ENCODE measurements at regions not wholly inside any gene's neighbourhood (a gene's known extent, or its start where the extent isn't known, plus 50 kb on each side); places are given as distances from the start of the nearest gene placed in this dataset.

DNA sequence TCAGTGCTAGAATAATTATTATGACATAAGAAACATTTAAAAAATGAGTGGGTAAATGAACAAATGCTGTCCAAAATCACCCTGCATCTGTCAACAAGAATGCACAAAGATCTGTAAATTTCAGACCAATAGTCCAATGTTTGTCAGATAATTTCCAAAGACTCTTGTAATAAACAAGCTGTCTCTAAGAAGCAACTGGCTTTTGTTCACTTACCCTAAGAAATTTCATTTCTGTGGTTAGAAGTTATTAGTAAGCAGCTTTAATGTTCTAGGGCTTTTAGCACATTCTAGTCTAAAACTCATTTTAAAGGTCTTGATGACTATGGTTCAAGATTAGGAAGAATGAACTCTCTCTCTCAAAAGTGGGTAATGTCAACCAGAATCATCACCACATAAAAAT is 560.3 kb upstream of the SMIM31 start:
- no peak overlapping the region for H3K4me3 ChIP-seq (replicated peaks in 1 of 3; ENCODE audit: low read depth in 2 of 3, low read length in 3 of 3)
- intact Hi-C loops (cut with micrococcal nuclease) = no loop called here
- Mint-ChIP-seq H3K4me1 (no peaks in the 10 kb centered on the region), H3K4me3 (no peak overlapping the region), H3K27me3 (ENCODE audit: low read depth in 3 of 3) (no peaks in the 10 kb centered on the region), H3K9me3 (peaks cover 0 to 4% (median 0%) of the 10 kb centered on the region in 7 donors), H3K27ac (no peak overlapping the region), H3K36me3 (no peaks in the 10 kb centered on the region)
- H3K4me1 ChIP-seq (ENCODE audit: control insufficient read depth in 1 of 2, insufficient read depth in 2 of 2, low read length in 2 of 2) = no peaks in the 10 kb centered on the region
- H4K20me1 ChIP-seq (ENCODE audit: insufficient read depth, low read length) = no peaks in the 10 kb centered on the region
- H3K27ac ChIP-seq (ENCODE audit: low read depth in 1 of 2, low read length in 2 of 2) = no peak overlapping the region
- H3K9ac ChIP-seq (ENCODE audit: insufficient read depth, low read length, poor library complexity, severe bottlenecking) = no peak overlapping the region
- no peak for DNase-seq
- no peaks in the 10 kb centered on the region for H3K36me3 ChIP-seq (replicated peaks in 1 of 2; ENCODE audit: control insufficient read depth in 1 of 2, insufficient read depth in 2 of 2, low read length in 2 of 2)
- no peaks in the 10 kb centered on the region for H3K79me2 ChIP-seq (ENCODE audit: insufficient read depth, low read length)
- no peak overlapping the region for H2AFZ ChIP-seq (ENCODE audit: insufficient read depth, low read depth, low read length, poor library complexity, severe bottlenecking)
- peaks cover 0 to under 1% of the 10 kb centered on the region in 2 donors for H3K9me3 ChIP-seq (replicated peaks in 1 of 2; ENCODE audit: control insufficient read depth in 1 of 2, insufficient read depth in 1 of 2, low read length in 2 of 2)
- H3K27me3 ChIP-seq (ENCODE audit: control insufficient read depth in 2 of 2, insufficient read depth in 2 of 2, low read length in 2 of 2) = no peaks in the 10 kb centered on the region
- TF ChIP-seq CTCF (IDR thresholded peaks at IDR 0.05) = no peak
- H3K4me2 ChIP-seq (replicated peaks; ENCODE audit: extremely low read depth, low read length, poor library complexity, severe bottlenecking) = no peak overlapping the region

- H2AFZ ChIP-seq (ENCODE audit: insufficient read depth, low read depth, low read length, poor library complexity, severe bottlenecking) = no peak overlapping the region
- DNase-seq = no peak
- H3K9me3 ChIP-seq (replicated peaks in 1 of 2; ENCODE audit: control insufficient read depth in 1 of 2, insufficient read depth in 1 of 2, low read length in 2 of 2) = no peaks in the 10 kb centered on the region
- H3K36me3 Mint-ChIP-seq = no peaks in the 10 kb centered on the region
- intact Hi-C loops (cut with micrococcal nuclease) = no loop called here
- H3K4me1 ChIP-seq (ENCODE audit: control insufficient read depth in 1 of 2, insufficient read depth in 2 of 2, low read length in 2 of 2) = no peaks in the 10 kb centered on the region
- no peaks in the 10 kb centered on the region for H3K36me3 ChIP-seq (replicated peaks in 1 of 2; ENCODE audit: control insufficient read depth in 1 of 2, insufficient read depth in 2 of 2, low read length in 2 of 2)
- no peaks in the 10 kb centered on the region for H3K4me1 Mint-ChIP-seq
- no peak overlapping the region for H3K4me3 Mint-ChIP-seq
- peak overlapping the region in 1 of 7 donors; percentile 27 for H3K27ac Mint-ChIP-seq
- TF ChIP-seq CTCF (IDR thresholded peaks at IDR 0.05) = no peak
- no peaks in the 10 kb centered on the region for H3K79me2 ChIP-seq (ENCODE audit: insufficient read depth, low read length)
- no peaks in the 10 kb centered on the region for H3K27me3 ChIP-seq (ENCODE audit: control insufficient read depth in 2 of 2, insufficient read depth in 2 of 2, low read length in 2 of 2)
- H3K4me2 ChIP-seq (replicated peaks; ENCODE audit: extremely low read depth, low read length, poor library complexity, severe bottlenecking) = no peak overlapping the region
- H3K27ac ChIP-seq (ENCODE audit: low read depth in 1 of 2, low read length in 2 of 2) = no peak overlapping the region
- H3K27me3 Mint-ChIP-seq (ENCODE audit: low read depth in 3 of 3) = peaks cover 0 to 2% (median 2%) of the 10 kb centered on the region in 3 donors
- no peak overlapping the region for H3K4me3 ChIP-seq (replicated peaks in 1 of 3; ENCODE audit: low read depth in 2 of 3, low read length in 3 of 3)
- H3K9ac ChIP-seq (ENCODE audit: insufficient read depth, low read length, poor library complexity, severe bottlenecking) = no peak overlapping the region
- no peaks in the 10 kb centered on the region for H4K20me1 ChIP-seq (ENCODE audit: insufficient read depth, low read length)
- WGBS (ENCODE audit: insufficient coverage) = 85% methylated on average over 8 of the region's 18 CpGs
- H3K9me3 Mint-ChIP-seq = peaks cover 0 to 2% (median 0%) of the 10 kb centered on the region in 7 donors
Observed at GRCh38 chr4:164197556-164197955, 556.4 kb upstream of the SMIM31 start.

Data from CD14-positive monocyte (primary cell).